ENCODE measurements at regions not wholly inside any gene's neighbourhood (a gene's known extent, or its start where the extent isn't known, plus 50 kb on each side); places are given as distances from the start of the nearest gene placed in this dataset.
A peak's percentile ranks its signal among the peaks of the same experiment; 100 is the strongest.

- Histone ChIP-seq H3K36me3 (ENCODE audit: control insufficient read depth, insufficient read depth, low read length) (no peaks in the 10 kb centered on the region), H3K4me3 (ENCODE audit: low read depth, low read length) (no peak overlapping the region), H3K27me3 (ENCODE audit: control insufficient read depth, insufficient read depth, low read length) (peaks cover 4% of the 10 kb centered on the region; the same call in 1 of the 2 replicates)
- DNase-seq (ENCODE audit: low read depth), result no peak
- ChIA-PET CTCF (interaction anchor here (0.9 kb wide), 1 partner anchor 9 kb away, joined by 5 read pairs; no protein-coding TSS in a partner anchor), POLR2A (no interaction called here)
- no peak for TF ChIP-seq CTCF (IDR thresholded peaks at IDR 0.05; ENCODE audit: insufficient read depth, low read depth, low read length)
These were observed 95.7 kb upstream of the OSR1 start for GRCh38 chr2:19454125-19454524.

- no peak for DNase-seq (ENCODE audit: low read depth)
- ChIA-PET POLR2A (no interaction called here), CTCF (interaction anchor here (0.6 kb wide), 1 partner anchor 1187 kb away, joined by 3 read pairs; no protein-coding TSS in a partner anchor)
- TF ChIP-seq CTCF (IDR thresholded peaks at IDR 0.05; ENCODE audit: insufficient read depth, low read depth, low read length), result no peak
- no peaks in the 10 kb centered on the region for H3K36me3 ChIP-seq (ENCODE audit: control insufficient read depth, insufficient read depth, low read length)
- no peak overlapping the region for H3K4me3 ChIP-seq (ENCODE audit: low read depth, low read length)
- H3K27me3 ChIP-seq (ENCODE audit: control insufficient read depth, insufficient read depth, low read length), result peaks cover 11% of the 10 kb centered on the region
These were observed 84.3 kb upstream of the OSR1 start for GRCh38 chr2:19442731-19443130.

DNA sequence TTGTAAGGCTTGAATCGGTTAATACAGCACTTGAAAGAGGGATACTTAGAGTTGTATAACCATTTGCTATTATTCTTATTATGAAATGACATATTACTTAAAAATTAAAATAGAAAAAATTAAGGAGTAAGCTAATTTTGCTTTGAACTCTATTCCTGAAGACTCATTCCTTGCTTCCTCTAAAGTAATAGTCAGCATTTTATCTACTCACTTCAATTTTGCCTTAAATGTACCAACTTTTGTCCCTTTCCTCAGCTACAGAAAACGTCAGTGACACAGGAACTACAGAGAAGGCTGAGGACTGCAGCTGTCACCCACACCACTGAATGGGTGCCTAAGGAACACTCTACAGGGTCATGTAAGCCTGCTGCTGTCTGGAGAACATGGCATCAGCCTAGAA, 80.7 kb upstream of the OSR1 start:
- no peaks in the 10 kb centered on the region for H3K36me3 ChIP-seq (ENCODE audit: control insufficient read depth, insufficient read depth, low read length)
- no peak for TF ChIP-seq CTCF (IDR thresholded peaks at IDR 0.05; ENCODE audit: insufficient read depth, low read depth, low read length)
- H3K27me3 ChIP-seq (ENCODE audit: control insufficient read depth, insufficient read depth, low read length), result peaks cover 10% of the 10 kb centered on the region
- DNase-seq (ENCODE audit: low read depth), result no peak
- CTCF ChIA-PET, result no interaction called here
- no peak overlapping the region for H3K4me3 ChIP-seq (ENCODE audit: low read depth, low read length)
- POLR2A ChIA-PET, result no interaction called here

- ChIA-PET POLR2A (no interaction called here), CTCF (no interaction called here)
- no peaks in the 10 kb centered on the region for H3K36me3 ChIP-seq (ENCODE audit: control insufficient read depth, insufficient read depth, low read length)
- no peak for TF ChIP-seq CTCF (IDR thresholded peaks at IDR 0.05; ENCODE audit: insufficient read depth, low read depth, low read length)
- peaks cover 12% of the 10 kb centered on the region for H3K27me3 ChIP-seq (ENCODE audit: control insufficient read depth, insufficient read depth, low read length)
- no peak overlapping the region for H3K4me3 ChIP-seq (ENCODE audit: low read depth, low read length)
- peak; percentile 18 for DNase-seq (ENCODE audit: low read depth)
These were observed 77.4 kb upstream of the OSR1 start for GRCh38 chr2:19435815-19436214.

DNA sequence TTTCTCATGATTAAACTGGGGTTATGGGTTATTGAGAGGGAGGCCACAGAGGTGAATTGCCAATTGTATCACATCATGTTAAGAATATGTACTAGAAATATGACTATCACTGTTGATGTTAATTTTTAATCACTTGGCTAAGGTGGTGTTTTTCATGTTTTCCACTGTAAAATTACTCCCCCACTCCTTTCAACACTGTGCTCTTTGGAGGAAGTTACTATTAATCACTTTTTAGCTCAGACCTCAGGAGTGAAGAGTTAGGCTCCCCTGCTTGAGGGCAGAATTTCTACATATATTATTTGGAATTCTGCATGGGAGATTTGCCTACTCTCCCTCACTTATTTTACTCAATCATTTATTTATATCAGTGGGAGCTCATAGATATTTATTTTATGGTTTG, 76.0 kb upstream of the OSR1 start:
- H3K4me3 ChIP-seq (ENCODE audit: low read depth, low read length), result no peak overlapping the region
- H3K27me3 ChIP-seq (ENCODE audit: control insufficient read depth, insufficient read depth, low read length), result peaks cover 12% of the 10 kb centered on the region
- no peaks in the 10 kb centered on the region for H3K36me3 ChIP-seq (ENCODE audit: control insufficient read depth, insufficient read depth, low read length)
- POLR2A ChIA-PET, result no interaction called here
- CTCF ChIA-PET, result no interaction called here
- DNase-seq (ENCODE audit: low read depth), result no peak
- TF ChIP-seq CTCF (IDR thresholded peaks at IDR 0.05; ENCODE audit: insufficient read depth, low read depth, low read length), result no peak
